C4-2B (cell line): ENCODE measurements at regions not wholly inside any gene's neighbourhood (a gene's known extent, or its start where the extent isn't known, plus 50 kb on each side); places are given as distances from the start of the nearest gene placed in this dataset.

ENCODE experiments used
- CTCF ChIP-seq: fragments of 450-650 bp; conservative IDR thresholded peaks from 2 replicates; pipeline ENCODE4 v1.5.1; 2017; ENCODE audit warnings: mild to moderate bottlenecking
- ZFX ChIP-seq: fragments of 450-650 bp; IDR thresholded peaks from 2 replicates; pipeline ENCODE4 v1.6.1; 2017

- TF ChIP-seq CTCF (no peak), ZFX (no peak)
Measured at GRCh38 chr2:123363826-123364225, 661.3 kb upstream of the CNTNAP5 start.
